HL-60 (cell line): ENCODE measurements at regions not wholly inside any gene's neighbourhood (a gene's known extent, or its start where the extent isn't known, plus 50 kb on each side); places are given as distances from the start of the nearest gene placed in this dataset.

Experiments
- DNase-seq, 2 experiments: peaks; one replicate each; pipeline ENCODE4 v3.0.0-alpha.2; 2010 to 2020; ENCODE audit warnings: low read depth in 1 of 2, low spot score in 1 of 2
- H3K27ac ChIP-seq: fragments of 250-450 bp; sonication (Bioruptor Pico); replicated peaks from 2 replicates; pipeline ENCODE4 v1.5.1; 2020; ENCODE audit warnings: mild to moderate bottlenecking, moderate library complexity
- H3K27me3 ChIP-seq: fragments of 250-450 bp; sonication (Bioruptor Pico); 2 replicates; pipeline ENCODE4 v1.5.1; 2021; ENCODE audit warnings: mild to moderate bottlenecking, moderate library complexity; ENCODE audit not compliant: insufficient read depth, poor library complexity, severe bottlenecking
- H3K4me3 ChIP-seq: replicated peaks from 2 replicates; pipeline ENCODE4 v1.5.1; 2011; ENCODE audit warnings: mild to moderate bottlenecking, control low read depth, low read length; ENCODE audit not compliant: insufficient read depth
- GABPA ChIP-seq: IDR thresholded peaks from 2 replicates; pipeline ENCODE4 v1.6.1; 2012; ENCODE audit warnings: low read depth
- POLR2AphosphoS5 ChIP-seq: IDR thresholded peaks from 2 replicates; pipeline ENCODE4 v1.6.1; 2012; ENCODE audit warnings: low read depth
- SPI1 ChIP-seq: IDR thresholded peaks from 2 replicates; pipeline ENCODE4 v1.6.1; 2012; ENCODE audit warnings: low read depth, mild to moderate bottlenecking, borderline replicate concordance
- TF ChIP-seq, protein P1 (sequence below): IDR thresholded peaks from one replicate; pipeline ENCODE4 v1.5.1; 2011; ENCODE audit warnings: low read length, control low read depth, inconsistent platforms; ENCODE audit not compliant: insufficient read depth
- TF ChIP-seq, protein P2 (sequence below): IDR thresholded peaks from 2 replicates; pipeline ENCODE4 v1.6.1; 2012; ENCODE audit warnings: low read depth; ENCODE audit not compliant: insufficient replicate concordance

DNA sequence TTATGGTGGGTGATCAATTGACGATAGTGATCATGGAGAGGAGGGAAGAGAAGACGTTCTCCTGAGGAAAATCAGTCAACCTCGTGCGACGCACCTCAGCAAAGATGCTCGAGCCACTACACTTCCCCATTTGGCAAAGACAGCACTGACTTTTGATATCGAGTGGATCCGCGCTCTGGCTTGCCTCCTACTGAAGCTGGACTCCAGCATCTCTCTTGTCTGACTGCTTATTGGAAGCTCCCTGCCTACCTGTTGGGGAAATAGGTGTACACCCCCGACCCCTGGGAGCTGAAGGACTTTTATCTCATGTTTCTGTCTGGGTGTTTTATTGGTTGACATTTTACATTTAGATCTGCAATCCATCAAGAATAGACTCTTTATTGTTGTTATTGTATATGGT lies 476.8 kb upstream of the B3GAT1 start:
- TF ChIP-seq GABPA: no peak
- TF ChIP-seq SPI1: 0 out of 2 replicates have a peak, but pooled peaks have one; percentile 4

DNA sequence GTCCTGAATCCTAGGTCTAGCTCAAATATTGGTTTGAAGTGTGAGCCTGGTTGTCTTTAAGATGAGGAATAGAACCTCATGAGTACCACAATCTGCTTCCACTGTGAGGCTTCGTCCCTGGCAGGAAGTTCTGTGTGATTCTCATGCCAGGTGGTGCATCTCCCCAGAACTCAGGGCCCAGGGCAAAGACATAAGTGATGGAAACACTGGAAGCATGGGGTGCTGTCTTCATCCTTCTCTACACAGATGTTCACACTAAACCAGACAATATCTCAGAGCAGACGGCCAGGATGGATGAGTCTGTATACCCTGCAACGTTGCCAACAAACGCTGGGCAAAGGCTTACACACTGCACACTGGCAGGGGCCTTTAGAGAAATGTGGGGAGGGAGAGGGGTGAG lies 475.9 kb upstream of the B3GAT1 start:
- no peak for DNase-seq

More for the DNA sequence above, 476.8 kb upstream of the B3GAT1 start:
- H3K27me3 ChIP-seq: no peaks in the 10 kb centered on the region
- H3K27ac ChIP-seq: no peak overlapping the region
- no peak for DNase-seq
- no peak overlapping the region for H3K4me3 ChIP-seq

DNA sequence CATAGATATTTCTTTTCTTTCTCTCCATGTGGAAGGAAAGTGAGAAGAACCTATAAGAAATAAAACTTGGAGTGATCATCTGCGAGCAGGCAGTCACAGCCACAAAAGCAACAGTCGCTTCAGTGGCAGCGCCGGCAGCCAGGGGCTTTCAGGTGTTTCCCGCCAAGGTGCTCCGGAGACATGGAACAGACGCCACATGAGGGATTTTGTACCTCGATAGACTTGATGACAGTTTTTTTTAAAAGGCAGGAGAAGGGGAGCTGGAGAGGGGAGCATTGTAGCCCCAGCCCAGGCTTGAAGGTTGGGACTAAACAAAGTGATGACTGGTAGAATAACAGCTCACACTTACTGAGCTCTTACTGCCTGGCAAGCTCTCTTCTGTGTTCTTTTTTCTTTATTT lies 471.4 kb upstream of the B3GAT1 start:
- H3K27me3 ChIP-seq: no peaks in the 10 kb centered on the region
- DNase-seq: no peak
- H3K27ac ChIP-seq: no peak overlapping the region
- no peak overlapping the region for H3K4me3 ChIP-seq
- TF ChIP-seq GABPA: no peak
- TF ChIP-seq, protein P1, sequence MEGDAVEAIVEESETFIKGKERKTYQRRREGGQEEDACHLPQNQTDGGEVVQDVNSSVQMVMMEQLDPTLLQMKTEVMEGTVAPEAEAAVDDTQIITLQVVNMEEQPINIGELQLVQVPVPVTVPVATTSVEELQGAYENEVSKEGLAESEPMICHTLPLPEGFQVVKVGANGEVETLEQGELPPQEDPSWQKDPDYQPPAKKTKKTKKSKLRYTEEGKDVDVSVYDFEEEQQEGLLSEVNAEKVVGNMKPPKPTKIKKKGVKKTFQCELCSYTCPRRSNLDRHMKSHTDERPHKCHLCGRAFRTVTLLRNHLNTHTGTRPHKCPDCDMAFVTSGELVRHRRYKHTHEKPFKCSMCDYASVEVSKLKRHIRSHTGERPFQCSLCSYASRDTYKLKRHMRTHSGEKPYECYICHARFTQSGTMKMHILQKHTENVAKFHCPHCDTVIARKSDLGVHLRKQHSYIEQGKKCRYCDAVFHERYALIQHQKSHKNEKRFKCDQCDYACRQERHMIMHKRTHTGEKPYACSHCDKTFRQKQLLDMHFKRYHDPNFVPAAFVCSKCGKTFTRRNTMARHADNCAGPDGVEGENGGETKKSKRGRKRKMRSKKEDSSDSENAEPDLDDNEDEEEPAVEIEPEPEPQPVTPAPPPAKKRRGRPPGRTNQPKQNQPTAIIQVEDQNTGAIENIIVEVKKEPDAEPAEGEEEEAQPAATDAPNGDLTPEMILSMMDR: no peak
- TF ChIP-seq, protein P2, sequence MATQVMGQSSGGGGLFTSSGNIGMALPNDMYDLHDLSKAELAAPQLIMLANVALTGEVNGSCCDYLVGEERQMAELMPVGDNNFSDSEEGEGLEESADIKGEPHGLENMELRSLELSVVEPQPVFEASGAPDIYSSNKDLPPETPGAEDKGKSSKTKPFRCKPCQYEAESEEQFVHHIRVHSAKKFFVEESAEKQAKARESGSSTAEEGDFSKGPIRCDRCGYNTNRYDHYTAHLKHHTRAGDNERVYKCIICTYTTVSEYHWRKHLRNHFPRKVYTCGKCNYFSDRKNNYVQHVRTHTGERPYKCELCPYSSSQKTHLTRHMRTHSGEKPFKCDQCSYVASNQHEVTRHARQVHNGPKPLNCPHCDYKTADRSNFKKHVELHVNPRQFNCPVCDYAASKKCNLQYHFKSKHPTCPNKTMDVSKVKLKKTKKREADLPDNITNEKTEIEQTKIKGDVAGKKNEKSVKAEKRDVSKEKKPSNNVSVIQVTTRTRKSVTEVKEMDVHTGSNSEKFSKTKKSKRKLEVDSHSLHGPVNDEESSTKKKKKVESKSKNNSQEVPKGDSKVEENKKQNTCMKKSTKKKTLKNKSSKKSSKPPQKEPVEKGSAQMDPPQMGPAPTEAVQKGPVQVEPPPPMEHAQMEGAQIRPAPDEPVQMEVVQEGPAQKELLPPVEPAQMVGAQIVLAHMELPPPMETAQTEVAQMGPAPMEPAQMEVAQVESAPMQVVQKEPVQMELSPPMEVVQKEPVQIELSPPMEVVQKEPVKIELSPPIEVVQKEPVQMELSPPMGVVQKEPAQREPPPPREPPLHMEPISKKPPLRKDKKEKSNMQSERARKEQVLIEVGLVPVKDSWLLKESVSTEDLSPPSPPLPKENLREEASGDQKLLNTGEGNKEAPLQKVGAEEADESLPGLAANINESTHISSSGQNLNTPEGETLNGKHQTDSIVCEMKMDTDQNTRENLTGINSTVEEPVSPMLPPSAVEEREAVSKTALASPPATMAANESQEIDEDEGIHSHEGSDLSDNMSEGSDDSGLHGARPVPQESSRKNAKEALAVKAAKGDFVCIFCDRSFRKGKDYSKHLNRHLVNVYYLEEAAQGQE: no peak
- TF ChIP-seq SPI1: no peak

More for the DNA sequence above, 475.9 kb upstream of the B3GAT1 start:
- Histone ChIP-seq H3K4me3 (no peak overlapping the region), H3K27me3 (no peaks in the 10 kb centered on the region), H3K27ac (no peak overlapping the region)
- TF ChIP-seq SPI1 (no peak), POLR2AphosphoS5 (no peak), GABPA (no peak)
- TF ChIP-seq, protein P2: no peak
- TF ChIP-seq, protein P1: no peak

DNA sequence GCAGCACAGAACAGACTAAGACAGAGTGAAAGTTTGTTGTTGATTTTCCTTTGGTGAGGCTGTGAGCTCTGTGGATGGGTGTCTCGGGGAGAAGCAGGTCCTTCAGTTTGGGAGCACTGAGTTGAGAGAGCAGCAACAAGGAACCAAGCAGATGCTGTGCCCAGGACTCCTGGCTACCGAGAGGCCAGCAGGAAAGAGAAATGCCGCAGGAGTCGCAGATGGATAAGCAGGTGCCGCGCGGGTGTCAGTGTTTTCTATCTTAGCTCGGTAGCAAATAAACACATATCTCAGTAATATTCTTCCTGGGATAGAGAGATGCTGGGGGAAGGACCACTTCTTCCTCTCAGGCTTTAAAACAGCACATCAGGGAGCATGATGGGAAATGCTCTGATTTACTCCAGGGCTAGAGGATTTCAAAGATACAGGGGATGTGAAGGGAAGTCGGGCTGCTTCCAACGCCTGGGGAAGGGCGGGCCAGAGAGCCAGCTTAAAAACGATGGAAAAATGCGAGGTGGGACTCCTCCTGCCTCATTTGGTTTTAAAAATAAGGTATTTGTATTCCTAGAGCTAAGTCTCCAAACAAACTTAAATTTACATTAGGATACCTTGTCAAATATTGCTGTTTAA lies 470.7 kb upstream of the B3GAT1 start:
- DNase-seq: no peak
- TF ChIP-seq POLR2AphosphoS5: no peak
- no peak for TF ChIP-seq SPI1
- TF ChIP-seq, protein P2: no peak
- TF ChIP-seq, protein P1: no peak
- no peak for TF ChIP-seq GABPA
- Histone ChIP-seq H3K27me3 (no peaks in the 10 kb centered on the region), H3K27ac (no peak overlapping the region), H3K4me3 (no peak overlapping the region)
